WI38 (cell line): ENCODE measurements at regions not wholly inside any gene's neighbourhood (a gene's known extent, or its start where the extent isn't known, plus 50 kb on each side); places are given as distances from the start of the nearest gene placed in this dataset.

ENCODE experiments used
- H3K4me3 ChIP-seq: 2 replicates; pipeline ENCODE4 v1.5.1; 2011; ENCODE audit warnings: low read depth, mild to moderate bottlenecking, control low read depth, low read length
- CTCF ChIP-seq: IDR thresholded peaks from 2 replicates; pipeline ENCODE4 v1.5.1; 2012; ENCODE audit warnings: low read depth, mild to moderate bottlenecking, control low read depth, low read length

- no peak for TF ChIP-seq CTCF
- H3K4me3 ChIP-seq, result no peak overlapping the region
Observed at GRCh38 chr20:53743607-53744260, 150.1 kb upstream of the ZNF217 start.

- no peak overlapping the region for H3K4me3 ChIP-seq
- no peak for TF ChIP-seq CTCF
Observed at GRCh38 chr20:53742685-53743081, 149.0 kb upstream of the ZNF217 start.

GRCh38 chr20:53741726-53742028 lies 148.0 kb upstream of the ZNF217 start:
- TF ChIP-seq CTCF, result no peak
- H3K4me3 ChIP-seq, result no peak overlapping the region

- peak overlapping the region; percentile 8 for H3K4me3 ChIP-seq
Observed at GRCh38 chr20:53739799-53740785, 146.5 kb upstream of the ZNF217 start.

GRCh38 chr20:53738945-53739798 lies 145.5 kb upstream of the ZNF217 start:
- no peak overlapping the region for H3K4me3 ChIP-seq
- no peak for TF ChIP-seq CTCF

More at GRCh38 chr20:53739799-53740785, 146.5 kb upstream of the ZNF217 start:
- no peak for TF ChIP-seq CTCF

GRCh38 chr20:53738039-53738944 lies 144.7 kb upstream of the ZNF217 start:
- H3K4me3 ChIP-seq, result no peak overlapping the region
- TF ChIP-seq CTCF, result no peak
